Tibial nerve (tissue), 4 donors: ENCODE measurements at regions not wholly inside any gene's neighbourhood (a gene's known extent, or its start where the extent isn't known, plus 50 kb on each side); places are given as distances from the start of the nearest gene placed in this dataset.

Source experiments
- DNase-seq, 2 donors: peaks; one replicate each; pipeline ENCODE4 v3.0.0-alpha.2; 2019; ENCODE audit warnings: low spot score in 2 of 2
- H3K27ac ChIP-seq, 4 donors: fragments of 200-600 bp; sonication (generic) in 3 of 4; one replicate each; pipeline ENCODE4 v1.5.1; 2017 to 2019; ENCODE audit warnings: mild to moderate bottlenecking in 1 of 4
- H3K27me3 ChIP-seq, 2 donors: fragments of 200-600 bp; sonication (generic) in 1 of 2; one replicate each; pipeline versions ENCODE4 v1.5.1 to v1.6.0; 2017 to 2019
- H3K36me3 ChIP-seq, 3 donors: fragments of 200-600 bp; sonication (generic); one replicate each; pipeline ENCODE4 v1.5.1; 2018 to 2019
- H3K4me1 ChIP-seq, 4 donors: fragments of 200-600 bp; sonication (generic) in 3 of 4; one replicate each; pipeline ENCODE4 v1.5.1; 2017 to 2019
- H3K4me3 ChIP-seq, 4 donors: fragments of 200-600 bp; sonication (generic) in 3 of 4; one replicate each; pipeline ENCODE4 v1.5.1; 2017 to 2019; ENCODE audit warnings: mild to moderate bottlenecking in 1 of 4, moderate library complexity in 1 of 4
- H3K9me3 ChIP-seq, 4 donors: fragments of 200-600 bp; sonication (generic) in 3 of 4; one replicate each; pipeline ENCODE4 v1.5.1; 2017 to 2019
- EP300 ChIP-seq, 2 donors: sonication (generic); formaldehyde crosslinking; IDR thresholded peaks; one replicate each; pipeline ENCODE4 v1.6.1; 2017; ENCODE audit warnings: antibody characterized with exemption in 2 of 2, mild to moderate bottlenecking in 1 of 2
- POLR2A ChIP-seq, 2 donors: fragments of 450-650 bp; IDR thresholded peaks; one replicate each; pipeline ENCODE4 v1.6.1; 2017; ENCODE audit warnings: antibody characterized with exemption in 2 of 2, mild to moderate bottlenecking in 2 of 2, moderate library complexity in 2 of 2
- WGBS, 2 donors: methylation state at CpG; one replicate each; pipeline ENCODE4 v1.1.5; 2018; 5-methylcytosine and 5-hydroxymethylcytosine counted together
- TF ChIP-seq, protein P1 (sequence below), 5 experiments: fragments of 200-600 bp in 3 of 5; fragments of 450-650 bp in 2 of 5; sonication (generic) in 3 of 5; IDR thresholded peaks; one replicate each; pipeline ENCODE4 v1.5.1; 2016 to 2019; ENCODE audit warnings: antibody characterized with exemption in 5 of 5, mild to moderate bottlenecking in 3 of 5, moderate library complexity in 2 of 5

DNA sequence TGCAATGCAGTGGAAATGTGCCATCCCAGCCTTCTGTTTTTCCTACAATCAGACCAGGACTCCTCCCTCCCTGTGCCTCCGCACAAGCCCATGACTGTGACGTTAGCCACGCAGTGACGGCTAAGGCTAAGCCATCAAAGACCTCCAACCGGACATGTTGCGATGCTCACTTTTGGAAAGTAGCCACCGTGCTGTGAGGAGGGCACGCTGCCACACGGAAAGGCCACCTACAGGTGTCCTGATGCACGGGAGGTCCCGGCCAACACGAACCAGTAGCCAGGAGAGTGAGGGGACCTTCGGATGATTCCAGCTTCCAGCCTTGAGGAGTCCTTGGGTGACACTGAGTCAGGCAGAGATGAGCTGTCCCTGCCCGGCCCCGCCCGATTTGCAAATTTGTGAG is 53.9 kb downstream of the FOXL1 start:
- TF ChIP-seq, protein P1, sequence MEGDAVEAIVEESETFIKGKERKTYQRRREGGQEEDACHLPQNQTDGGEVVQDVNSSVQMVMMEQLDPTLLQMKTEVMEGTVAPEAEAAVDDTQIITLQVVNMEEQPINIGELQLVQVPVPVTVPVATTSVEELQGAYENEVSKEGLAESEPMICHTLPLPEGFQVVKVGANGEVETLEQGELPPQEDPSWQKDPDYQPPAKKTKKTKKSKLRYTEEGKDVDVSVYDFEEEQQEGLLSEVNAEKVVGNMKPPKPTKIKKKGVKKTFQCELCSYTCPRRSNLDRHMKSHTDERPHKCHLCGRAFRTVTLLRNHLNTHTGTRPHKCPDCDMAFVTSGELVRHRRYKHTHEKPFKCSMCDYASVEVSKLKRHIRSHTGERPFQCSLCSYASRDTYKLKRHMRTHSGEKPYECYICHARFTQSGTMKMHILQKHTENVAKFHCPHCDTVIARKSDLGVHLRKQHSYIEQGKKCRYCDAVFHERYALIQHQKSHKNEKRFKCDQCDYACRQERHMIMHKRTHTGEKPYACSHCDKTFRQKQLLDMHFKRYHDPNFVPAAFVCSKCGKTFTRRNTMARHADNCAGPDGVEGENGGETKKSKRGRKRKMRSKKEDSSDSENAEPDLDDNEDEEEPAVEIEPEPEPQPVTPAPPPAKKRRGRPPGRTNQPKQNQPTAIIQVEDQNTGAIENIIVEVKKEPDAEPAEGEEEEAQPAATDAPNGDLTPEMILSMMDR (IDR thresholded peaks at IDR 0.05), result no peak
- no peak for TF ChIP-seq POLR2A (IDR thresholded peaks at IDR 0.05)
- no peak for TF ChIP-seq EP300 (IDR thresholded peaks at IDR 0.05)
- Histone ChIP-seq H3K9me3 (no peaks in the 10 kb centered on the region), H3K4me1 (peaks cover 0 to 9% (median 0%) of the 10 kb centered on the region in 4 donors), H3K27ac (no peak overlapping the region), H3K4me3 (no peak overlapping the region), H3K36me3 (no peaks in the 10 kb centered on the region), H3K27me3 (no peaks in the 10 kb centered on the region)
- WGBS, 2 donors, result 91 to 97% methylated on average over 16 of the region's 16 CpGs
- no peak for DNase-seq

DNA sequence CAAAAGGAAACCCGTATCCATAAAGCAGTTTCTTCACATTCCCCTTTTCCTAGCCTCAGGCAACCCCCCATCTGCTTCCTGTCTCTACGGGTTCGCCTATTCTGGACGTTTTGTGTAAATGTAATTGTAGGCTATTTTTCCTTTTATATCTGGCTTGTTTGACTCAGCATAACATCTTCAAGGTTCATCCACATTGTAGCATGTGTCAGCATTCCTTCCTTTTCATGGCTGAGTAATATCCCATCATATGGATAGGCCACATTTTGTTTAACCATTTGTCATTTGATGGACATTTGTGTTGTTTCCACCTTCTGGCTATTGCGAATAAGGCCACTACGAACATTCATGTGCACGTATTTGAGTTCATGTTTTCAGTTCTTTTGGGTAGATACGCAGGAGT is 54.6 kb downstream of the FOXL1 start:
- DNase-seq, result no peak
- no peak overlapping the region for H3K27ac ChIP-seq
- no peaks in the 10 kb centered on the region for H3K36me3 ChIP-seq
- peaks cover 0 to 9% (median 0%) of the 10 kb centered on the region in 4 donors for H3K4me1 ChIP-seq
- H3K4me3 ChIP-seq, result no peak overlapping the region
- TF ChIP-seq EP300 (IDR thresholded peaks at IDR 0.05) (no peak), POLR2A (IDR thresholded peaks at IDR 0.05) (no peak)
- TF ChIP-seq, protein P1 (IDR thresholded peaks at IDR 0.05), result no peak
- no peaks in the 10 kb centered on the region for H3K9me3 ChIP-seq
- H3K27me3 ChIP-seq, result no peaks in the 10 kb centered on the region
- WGBS, 2 donors, result 88 to 92% methylated on average over 8 of the region's 8 CpGs

DNA sequence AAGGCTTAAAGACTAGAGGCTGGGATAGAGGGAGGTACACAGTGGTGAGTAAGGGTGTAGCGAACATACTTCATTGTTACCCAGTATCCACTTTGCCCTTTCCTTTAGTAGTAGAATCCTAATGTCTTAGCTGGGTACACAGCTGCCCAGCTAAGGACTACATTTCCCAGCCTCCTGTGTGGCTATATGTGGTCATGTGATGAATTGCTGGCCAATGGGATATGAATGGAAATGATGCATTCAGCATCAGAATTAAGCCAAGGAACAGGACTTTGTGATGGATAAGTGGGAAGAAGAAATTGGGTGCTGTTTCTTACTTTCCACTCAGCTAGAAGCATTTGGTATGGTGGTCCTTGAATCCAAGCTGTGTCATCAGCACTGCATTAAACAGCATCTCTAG is 55.9 kb downstream of the FOXL1 start:
- H3K27ac ChIP-seq, result no peak overlapping the region
- no peak for DNase-seq
- peaks cover 0 to 9% (median 0%) of the 10 kb centered on the region in 4 donors for H3K4me1 ChIP-seq
- no peaks in the 10 kb centered on the region for H3K27me3 ChIP-seq
- WGBS, 2 donors, result 96 to 100% methylated on average over 1 of the region's 1 CpG
- TF ChIP-seq, protein P1 (IDR thresholded peaks at IDR 0.05), result no peak
- TF ChIP-seq POLR2A (IDR thresholded peaks at IDR 0.05), result no peak
- no peak for TF ChIP-seq EP300 (IDR thresholded peaks at IDR 0.05)
- H3K36me3 ChIP-seq, result no peaks in the 10 kb centered on the region
- H3K9me3 ChIP-seq, result no peaks in the 10 kb centered on the region
- no peak overlapping the region for H3K4me3 ChIP-seq

DNA sequence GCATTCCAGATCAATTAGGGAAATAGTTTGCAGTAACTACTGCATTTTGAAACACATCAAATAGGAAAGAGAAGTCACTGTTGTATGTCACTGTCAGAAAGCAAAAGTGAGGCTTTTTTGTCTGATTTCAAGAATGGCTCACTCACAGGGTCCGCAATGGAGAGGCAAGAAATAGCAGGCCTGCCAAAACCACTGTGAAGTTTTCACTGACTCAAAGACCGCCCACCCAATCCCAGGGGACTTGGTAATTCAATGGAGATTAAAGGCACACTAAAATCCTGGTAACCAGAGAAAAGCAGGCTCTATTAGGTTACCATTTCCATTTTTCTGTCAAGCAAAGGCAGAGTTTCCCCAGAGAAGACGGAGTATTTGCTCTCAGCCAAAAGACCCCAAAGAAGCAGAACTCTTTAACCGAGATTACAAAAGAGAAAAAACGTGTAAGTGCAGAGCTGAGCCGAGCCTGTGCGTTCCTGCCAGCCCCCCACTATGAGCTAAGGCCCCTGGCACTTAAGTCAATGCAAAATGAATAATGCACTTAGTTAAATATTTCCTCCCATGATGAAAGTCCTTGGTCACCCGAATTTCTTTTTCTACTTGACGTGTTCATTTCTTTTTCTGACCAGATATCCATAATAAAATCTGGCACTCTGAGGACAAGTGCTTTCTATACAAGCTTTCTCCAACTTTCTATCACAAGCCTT is 57.0 kb downstream of the FOXL1 start:
- peak overlapping the region in 1 of 4 donors; percentile 55 for H3K27ac ChIP-seq
- H3K4me1 ChIP-seq, result peaks cover 0 to 9% (median 0%) of the 10 kb centered on the region in 4 donors
- WGBS, 2 donors, result 33 to 40% methylated on average over 9 of the region's 9 CpGs
- H3K27me3 ChIP-seq, result no peaks in the 10 kb centered on the region
- no peaks in the 10 kb centered on the region for H3K9me3 ChIP-seq
- no peaks in the 10 kb centered on the region for H3K36me3 ChIP-seq
- H3K4me3 ChIP-seq, result no peak overlapping the region
- no peak for DNase-seq
- TF ChIP-seq, protein P1 (IDR thresholded peaks at IDR 0.05), result no peak

DNA sequence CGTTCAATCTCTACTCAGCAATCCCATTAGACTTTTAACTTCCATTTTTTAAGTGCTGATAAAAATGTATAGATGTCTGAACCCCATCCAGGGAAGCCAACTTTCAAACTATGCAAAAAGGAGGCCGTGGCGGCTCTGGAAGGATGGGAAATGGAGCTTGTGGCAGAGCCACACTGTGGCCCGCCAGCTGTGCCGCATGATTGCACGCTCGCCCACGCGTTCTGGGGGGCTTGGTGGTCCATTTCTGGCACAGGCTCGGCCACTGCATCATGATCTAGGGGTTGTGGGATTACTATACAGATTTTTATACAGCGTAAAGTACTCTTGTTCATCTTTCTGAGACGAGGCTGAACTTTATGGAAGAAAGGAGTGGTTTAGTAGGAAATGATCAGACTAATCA is 57.6 kb downstream of the FOXL1 start:
- Histone ChIP-seq H3K36me3 (no peaks in the 10 kb centered on the region), H3K27ac (no peak overlapping the region), H3K9me3 (no peaks in the 10 kb centered on the region), H3K4me1 (peaks cover 0 to 9% (median 0%) of the 10 kb centered on the region in 4 donors), H3K4me3 (no peak overlapping the region), H3K27me3 (no peaks in the 10 kb centered on the region)
- TF ChIP-seq POLR2A (IDR thresholded peaks at IDR 0.05) (no peak), EP300 (IDR thresholded peaks at IDR 0.05) (no peak)
- TF ChIP-seq, protein P1 (IDR thresholded peaks at IDR 0.05), result no peak
- no peak for DNase-seq
- WGBS, 2 donors, result 87 to 88% methylated on average over 12 of the region's 12 CpGs
